Activated CD4-positive, alpha-beta T cell treated with anti-CD3 and anti-CD28 coated beads, Interleukin-2, amount 10 ng/mL, durations not matched to agents 7 days and 5 days (primary cell): ENCODE measurements at regions not wholly inside any gene's neighbourhood (a gene's known extent, or its start where the extent isn't known, plus 50 kb on each side); places are given as distances from the start of the nearest gene placed in this dataset.

ENCODE experiments used
- CTCF ChIA-PET: fragments of 350-600 bp; sonication (Branson Sonifier 250); formaldehyde crosslinking; loops from one replicate; lab custom pipeline; 2021; ENCODE audit warnings: antibody characterized with exemption; lab: Charles Lee
- POLR2A ChIA-PET: fragments of 350-600 bp; sonication (Branson Sonifier 250); formaldehyde crosslinking; loops from one replicate; lab custom pipeline; 2021; ENCODE audit warnings: antibody characterized with exemption; lab: Charles Lee
- DNase-seq: peaks from one replicate; pipeline ENCODE4 v3.0.0-alpha.2; 2020
- H3K27ac Mint-ChIP-seq: one replicate; pipeline ENCODE4 v1.8.0; 2021; ENCODE audit warnings: mild to moderate bottlenecking, moderate library complexity, mixed read lengths
- H3K27me3 Mint-ChIP-seq: one replicate; pipeline ENCODE4 v1.8.0; 2021; ENCODE audit warnings: mixed read lengths
- H3K36me3 Mint-ChIP-seq: one replicate; pipeline ENCODE4 v1.8.0; 2021; ENCODE audit warnings: low read depth, mixed read lengths
- H3K4me1 Mint-ChIP-seq: one replicate; pipeline ENCODE4 v1.8.0; 2021; ENCODE audit warnings: mixed read lengths
- H3K4me3 Mint-ChIP-seq: one replicate; pipeline ENCODE4 v1.8.0; 2021; ENCODE audit warnings: mild to moderate bottlenecking, moderate library complexity, mixed read lengths
- H3K9me3 Mint-ChIP-seq: one replicate; pipeline ENCODE4 v1.8.0; 2021; ENCODE audit warnings: mixed read lengths

DNA sequence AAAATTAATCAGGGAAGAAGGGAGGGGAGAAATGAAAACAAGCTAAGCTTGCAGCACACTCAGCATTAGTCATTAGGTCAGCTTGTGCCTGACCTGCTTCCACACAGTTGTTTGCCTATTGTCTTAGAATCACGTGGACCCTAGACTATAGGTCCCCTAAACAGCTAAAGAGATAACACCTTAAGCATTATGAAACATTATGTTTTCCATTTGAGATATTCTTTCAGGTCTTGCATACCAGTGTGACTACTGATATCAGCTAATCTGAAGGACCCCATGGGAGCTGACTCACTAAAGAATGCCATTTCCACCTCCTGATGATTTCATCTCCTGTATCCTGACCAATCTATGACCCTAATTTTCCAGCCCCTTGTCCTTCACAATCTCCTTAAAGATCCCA, 154.1 kb upstream of the FUT8 start:
- ChIA-PET CTCF (interaction anchor here (0.6 to 2.0 kb wide), 7 partner anchors 10 to 260 kb away, joined by 3 to 5 read pairs (median 4); no protein-coding TSS in a partner anchor), POLR2A (no interaction called here)
- Mint-ChIP-seq H3K27ac (no peak overlapping the region), H3K36me3 (no peaks in the 10 kb centered on the region), H3K9me3 (peaks cover 15% of the 10 kb centered on the region), H3K4me1 (peaks cover 11% of the 10 kb centered on the region), H3K4me3 (no peak overlapping the region), H3K27me3 (peaks cover 7% of the 10 kb centered on the region)
- no peak for DNase-seq

GRCh38 chr14:65259000-65259399, 153.5 kb upstream of the FUT8 start:
- H3K27ac Mint-ChIP-seq, result no peak overlapping the region
- H3K9me3 Mint-ChIP-seq, result peaks cover 15% of the 10 kb centered on the region
- DNase-seq, result no peak
- POLR2A ChIA-PET, result no interaction called here
- no peaks in the 10 kb centered on the region for H3K36me3 Mint-ChIP-seq
- CTCF ChIA-PET, result interaction anchor here (0.8 to 2.0 kb wide), 3 partner anchors 13 to 39 kb away, joined by 3 to 4 read pairs (median 4); no protein-coding TSS in a partner anchor
- H3K4me3 Mint-ChIP-seq, result no peak overlapping the region
- peaks cover 7% of the 10 kb centered on the region for H3K27me3 Mint-ChIP-seq
- H3K4me1 Mint-ChIP-seq, result peaks cover 11% of the 10 kb centered on the region

DNA sequence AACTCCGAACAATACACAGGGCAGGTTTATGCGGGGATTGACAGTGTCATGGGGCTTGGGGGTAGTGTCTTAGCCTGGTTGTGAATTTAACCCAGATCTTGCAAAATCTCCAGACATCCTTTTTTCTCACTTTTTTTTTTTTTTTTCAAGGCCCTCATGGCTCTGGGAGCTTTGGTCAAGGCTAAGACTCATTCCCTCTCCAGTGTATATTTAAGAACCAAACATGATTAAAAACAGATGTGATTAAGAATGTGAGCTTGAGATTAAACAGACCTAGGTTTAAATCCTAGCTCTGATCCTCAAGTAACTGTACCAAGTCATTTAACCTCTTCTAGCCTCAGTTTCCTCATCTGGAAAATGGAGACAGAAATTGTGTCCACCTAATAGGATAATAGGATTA, 151.7 kb upstream of the FUT8 start:
- H3K27ac Mint-ChIP-seq, result no peak overlapping the region
- no peak for DNase-seq
- H3K36me3 Mint-ChIP-seq, result no peaks in the 10 kb centered on the region
- H3K4me3 Mint-ChIP-seq, result no peak overlapping the region
- peaks cover 15% of the 10 kb centered on the region for H3K9me3 Mint-ChIP-seq
- ChIA-PET CTCF (interaction anchor here (0.6 to 1.8 kb wide), 4 partner anchors 10 to 564 kb away, joined by 3 to 6 read pairs (median 5); no protein-coding TSS in a partner anchor), POLR2A (no interaction called here)
- H3K4me1 Mint-ChIP-seq, result peaks cover 2% of the 10 kb centered on the region
- peaks cover 7% of the 10 kb centered on the region for H3K27me3 Mint-ChIP-seq

DNA sequence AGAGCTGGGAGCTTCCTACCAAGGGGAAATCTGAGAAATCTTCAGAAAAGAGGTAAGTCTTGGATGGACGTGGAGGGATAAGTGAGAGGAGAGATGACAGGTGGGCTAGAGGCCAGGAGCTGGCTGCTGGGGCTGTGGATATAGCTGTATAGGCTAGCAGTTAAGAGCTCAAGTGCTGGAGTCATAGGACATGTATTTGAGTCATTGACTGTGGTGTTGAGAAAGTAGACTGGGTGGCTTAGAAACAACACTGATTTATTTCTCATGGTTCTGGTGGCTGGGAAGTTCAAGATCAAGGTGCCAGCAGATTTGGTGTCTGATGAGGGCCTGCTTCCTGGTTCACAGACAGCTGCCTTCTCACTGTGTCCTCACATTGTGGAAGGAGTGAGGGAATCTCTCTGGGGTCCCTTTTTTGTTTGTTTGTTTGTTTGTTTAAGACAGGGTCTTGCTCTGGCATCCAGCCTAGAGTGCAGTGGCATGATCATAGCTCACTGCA, 151.1 kb upstream of the FUT8 start:
- Mint-ChIP-seq H3K4me3 (no peak overlapping the region), H3K4me1 (no peaks in the 10 kb centered on the region), H3K9me3 (peaks cover 15% of the 10 kb centered on the region), H3K27me3 (peaks cover 7% of the 10 kb centered on the region), H3K36me3 (no peaks in the 10 kb centered on the region), H3K27ac (no peak overlapping the region)
- POLR2A ChIA-PET, result interaction anchor here (0.6 kb wide), 1 partner anchor 77 kb away, joined by 3 read pairs; no protein-coding TSS in a partner anchor
- CTCF ChIA-PET, result interaction anchor here (0.6 to 1.6 kb wide), 3 partner anchors 12 to 563 kb away, joined by 3 to 6 read pairs (median 6); no protein-coding TSS in a partner anchor
- no peak for DNase-seq

DNA sequence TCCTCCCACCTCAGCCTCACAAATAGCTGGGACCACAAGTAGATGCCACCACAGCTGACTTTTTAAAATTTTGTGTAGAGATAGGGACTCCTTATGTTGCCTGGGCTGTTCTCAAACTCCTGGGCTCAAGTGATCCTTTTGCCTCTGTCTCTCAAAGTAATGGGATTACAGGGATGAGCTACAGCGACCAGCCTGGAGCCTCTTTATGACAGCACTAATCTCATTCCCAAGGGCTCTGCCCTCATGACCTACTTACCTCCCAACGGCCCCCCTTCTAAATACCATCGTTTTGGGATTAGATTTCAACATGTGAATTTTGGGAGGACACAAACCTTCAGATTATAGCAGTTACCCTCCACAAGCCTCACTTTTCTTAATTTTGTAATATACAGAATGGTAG, 150.6 kb upstream of the FUT8 start:
- Mint-ChIP-seq H3K36me3 (no peaks in the 10 kb centered on the region), H3K9me3 (peaks cover 15% of the 10 kb centered on the region), H3K4me3 (no peak overlapping the region), H3K4me1 (no peaks in the 10 kb centered on the region), H3K27ac (no peak overlapping the region), H3K27me3 (peaks cover 7% of the 10 kb centered on the region)
- POLR2A ChIA-PET, result interaction anchor here (0.6 kb wide), 1 partner anchor 76 kb away, joined by 3 read pairs; no protein-coding TSS in a partner anchor
- DNase-seq, result no peak
- CTCF ChIA-PET, result interaction anchor here (1.2 to 1.6 kb wide), 2 partner anchors 12 to 14 kb away, joined by 3 to 6 read pairs; no protein-coding TSS in a partner anchor

- H3K27ac Mint-ChIP-seq, result no peak overlapping the region
Observed at GRCh38 chr14:65263177-65263788, 149.2 kb upstream of the FUT8 start.

DNA sequence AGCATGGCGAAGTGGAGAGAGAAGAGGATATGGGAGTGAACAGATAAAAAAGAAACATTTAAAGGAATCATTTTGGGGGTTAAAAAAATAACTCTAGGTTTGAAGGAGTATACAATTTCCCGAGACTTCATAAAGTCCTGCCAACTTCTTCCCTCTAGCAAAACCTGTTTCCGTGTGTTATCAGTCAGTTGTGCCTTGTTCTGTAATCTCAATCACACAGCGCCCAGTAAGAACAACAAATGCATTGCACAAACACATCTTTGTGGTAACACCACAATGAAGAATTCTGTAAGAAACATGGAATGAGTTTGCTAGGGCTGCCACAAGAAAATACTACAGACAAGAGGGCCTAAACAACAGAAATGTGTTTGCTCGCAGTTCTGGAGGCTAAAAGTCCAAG, 144.7 kb upstream of the FUT8 start:
- POLR2A ChIA-PET, result no interaction called here
- H3K4me3 Mint-ChIP-seq, result no peak overlapping the region
- peaks cover 2% of the 10 kb centered on the region for H3K36me3 Mint-ChIP-seq

More at GRCh38 chr14:65263177-65263788, 149.2 kb upstream of the FUT8 start:
- DNase-seq, result no peak
- Mint-ChIP-seq H3K36me3 (no peaks in the 10 kb centered on the region), H3K27me3 (peaks cover 7% of the 10 kb centered on the region), H3K9me3 (peaks cover 15% of the 10 kb centered on the region), H3K4me1 (peaks cover 2% of the 10 kb centered on the region), H3K4me3 (no peak overlapping the region)
- POLR2A ChIA-PET, result no interaction called here
- CTCF ChIA-PET, result interaction anchor here (0.8 to 1.2 kb wide), 4 partner anchors 13 to 34 kb away, joined by 3 to 5 read pairs (median 3); no protein-coding TSS in a partner anchor

GRCh38 chr14:65268594-65268993, 143.9 kb upstream of the FUT8 start:
- H3K27ac Mint-ChIP-seq, result no peak overlapping the region
- peaks cover 2% of the 10 kb centered on the region for H3K36me3 Mint-ChIP-seq
- no peaks in the 10 kb centered on the region for H3K9me3 Mint-ChIP-seq
- CTCF ChIA-PET, result interaction anchor here (1.3 to 1.4 kb wide), 2 partner anchors 9 to 11 kb away, joined by 4 to 5 read pairs; no protein-coding TSS in a partner anchor
- POLR2A ChIA-PET, result no interaction called here
- no peak overlapping the region for H3K4me3 Mint-ChIP-seq
- no peak for DNase-seq
- peaks cover 4% of the 10 kb centered on the region for H3K27me3 Mint-ChIP-seq
- H3K4me1 Mint-ChIP-seq, result peaks cover 11% of the 10 kb centered on the region

More for the DNA sequence above, 144.7 kb upstream of the FUT8 start:
- Mint-ChIP-seq H3K27me3 (peaks cover 4% of the 10 kb centered on the region), H3K27ac (no peak overlapping the region), H3K4me1 (peaks cover 11% of the 10 kb centered on the region), H3K9me3 (no peaks in the 10 kb centered on the region)
- CTCF ChIA-PET, result no interaction called here
- DNase-seq, result no peak

GRCh38 chr14:65269732-65270131, 142.8 kb upstream of the FUT8 start:
- Mint-ChIP-seq H3K4me3 (no peak overlapping the region), H3K27ac (no peak overlapping the region), H3K4me1 (peaks cover 11% of the 10 kb centered on the region), H3K27me3 (peaks cover 4% of the 10 kb centered on the region), H3K9me3 (no peaks in the 10 kb centered on the region), H3K36me3 (peaks cover 2% of the 10 kb centered on the region)
- ChIA-PET POLR2A (no interaction called here), CTCF (interaction anchor here (0.6 to 1.3 kb wide), 2 partner anchors 8 to 29 kb away, joined by 3 to 4 read pairs; no protein-coding TSS in a partner anchor)
- DNase-seq, result no peak

GRCh38 chr14:65277027-65277426, 135.5 kb upstream of the FUT8 start:
- Mint-ChIP-seq H3K4me3 (no peak overlapping the region), H3K9me3 (no peaks in the 10 kb centered on the region), H3K27me3 (no peaks in the 10 kb centered on the region), H3K27ac (no peak overlapping the region), H3K36me3 (peaks cover under 1% of the 10 kb centered on the region), H3K4me1 (peaks cover 5% of the 10 kb centered on the region)
- CTCF ChIA-PET, result interaction anchor here (1.0 to 1.6 kb wide), 3 partner anchors 8 to 13 kb away, joined by 3 to 5 read pairs (median 4); no protein-coding TSS in a partner anchor
- no peak for DNase-seq
- POLR2A ChIA-PET, result no interaction called here

GRCh38 chr14:65277580-65278270, 134.8 kb upstream of the FUT8 start:
- peaks cover 12% of the 10 kb centered on the region for H3K4me1 Mint-ChIP-seq
- H3K27me3 Mint-ChIP-seq, result no peaks in the 10 kb centered on the region
- H3K27ac Mint-ChIP-seq, result no peak overlapping the region
- ChIA-PET POLR2A (no interaction called here), CTCF (interaction anchor here (1.0 to 1.6 kb wide), 2 partner anchors 9 kb away, joined by 3 to 4 read pairs; no protein-coding TSS in a partner anchor)
- no peaks in the 10 kb centered on the region for H3K9me3 Mint-ChIP-seq
- no peak for DNase-seq
- H3K4me3 Mint-ChIP-seq, result no peak overlapping the region
- peaks cover 2% of the 10 kb centered on the region for H3K36me3 Mint-ChIP-seq

- Mint-ChIP-seq H3K27ac (no peak overlapping the region), H3K4me1 (peaks cover 20% of the 10 kb centered on the region), H3K9me3 (no peaks in the 10 kb centered on the region), H3K36me3 (peaks cover 5% of the 10 kb centered on the region), H3K4me3 (no peak overlapping the region), H3K27me3 (no peaks in the 10 kb centered on the region)
- CTCF ChIA-PET, result interaction anchor here (0.6 to 1.6 kb wide), 2 partner anchors 10 to 15 kb away, joined by 3 to 4 read pairs; no protein-coding TSS in a partner anchor
- no peak for DNase-seq
- POLR2A ChIA-PET, result no interaction called here
Observed at GRCh38 chr14:65278589-65278988, 133.9 kb upstream of the FUT8 start.
